Hematopoietic multipotent progenitor cell treated with erythropoietin and hydrocortisone succinate and interleukin-3 and kit ligand, for 15 days (in vitro differentiated cells): ENCODE measurements at regions not wholly inside any gene's neighbourhood (a gene's known extent, or its start where the extent isn't known, plus 50 kb on each side); places are given as distances from the start of the nearest gene placed in this dataset.

Source experiments
- DNase-seq: peaks from one replicate; pipeline ENCODE4 v3.0.0-alpha.2; 2015; ENCODE audit warnings: low spot score

DNA sequence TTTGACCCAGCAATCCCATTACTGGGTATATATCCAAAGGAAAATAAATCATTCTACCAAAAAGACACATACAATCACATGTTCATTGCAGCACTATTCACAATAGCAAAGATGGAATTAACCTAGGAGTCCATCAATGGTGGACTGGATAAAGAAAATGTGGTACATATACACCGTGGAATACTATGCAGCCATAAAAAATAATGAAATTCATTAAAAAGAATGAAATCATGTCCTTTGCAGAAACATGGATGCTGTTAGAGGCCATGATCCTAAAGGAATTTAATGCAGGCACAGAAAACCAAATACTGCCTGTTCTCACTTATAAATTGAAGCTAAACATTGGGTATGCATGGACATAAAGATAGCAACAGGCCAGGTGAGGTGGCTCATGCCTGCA, 61.9 kb upstream of the BMP6 start:
- DNase-seq, result no peak

DNA sequence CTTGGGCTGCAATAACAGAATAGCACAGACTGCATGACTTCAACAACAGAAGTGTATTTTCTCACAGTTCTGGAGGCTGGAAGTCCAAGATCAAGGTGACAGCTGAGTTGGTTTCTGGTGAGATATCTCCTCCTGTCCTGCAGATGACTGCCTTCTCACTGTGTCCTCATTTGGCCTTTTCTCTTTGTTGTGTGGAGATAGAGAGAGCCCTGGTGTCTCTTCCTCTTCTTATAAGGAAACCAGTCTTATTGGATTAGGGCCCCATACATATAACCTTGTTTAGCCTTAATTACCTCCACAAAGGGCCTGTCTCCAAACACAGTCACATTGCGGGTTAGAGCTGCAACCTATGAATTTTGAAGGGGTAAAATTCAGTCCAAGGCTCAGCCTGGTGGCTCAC, 57.0 kb upstream of the BMP6 start:
- no peak for DNase-seq

DNA sequence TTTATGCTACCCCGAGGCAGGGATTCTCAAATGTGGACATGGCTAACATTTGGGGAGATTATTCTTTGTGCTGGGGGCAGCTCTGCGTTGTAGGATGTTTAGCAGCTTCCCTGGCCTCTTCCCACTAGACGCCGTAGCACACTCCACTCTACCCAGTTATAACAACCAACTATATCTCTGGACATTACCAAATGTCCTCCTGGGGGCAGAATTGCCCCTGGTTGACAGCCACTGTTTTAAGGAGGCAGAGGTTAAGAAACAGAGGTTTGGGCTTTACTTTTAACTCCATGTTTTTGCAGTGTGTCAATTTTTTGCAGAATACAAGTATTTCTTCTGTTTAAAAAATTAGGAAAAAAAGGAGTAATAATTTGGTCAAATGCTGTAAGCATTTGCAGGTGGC, 56.2 kb upstream of the BMP6 start:
- no peak for DNase-seq

DNA sequence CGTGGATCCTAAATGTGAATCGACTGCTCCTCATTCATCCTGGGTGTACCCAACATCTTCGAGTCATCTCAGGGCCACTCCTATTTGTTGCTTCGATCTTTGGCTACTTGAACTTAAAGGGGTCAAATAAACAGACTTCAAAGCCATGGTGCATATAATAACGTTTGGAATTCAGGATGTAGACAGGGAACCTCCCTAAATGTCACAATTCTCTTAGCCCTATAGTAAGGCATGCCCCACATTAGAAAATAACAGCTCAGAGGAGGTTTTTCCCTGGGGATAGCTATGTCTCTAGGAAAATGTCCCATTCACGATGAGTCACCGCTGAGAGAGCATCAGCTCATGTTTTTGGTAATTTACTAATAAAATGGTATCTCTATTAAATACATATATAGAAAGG, 54.8 kb upstream of the BMP6 start:
- no peak for DNase-seq

DNA sequence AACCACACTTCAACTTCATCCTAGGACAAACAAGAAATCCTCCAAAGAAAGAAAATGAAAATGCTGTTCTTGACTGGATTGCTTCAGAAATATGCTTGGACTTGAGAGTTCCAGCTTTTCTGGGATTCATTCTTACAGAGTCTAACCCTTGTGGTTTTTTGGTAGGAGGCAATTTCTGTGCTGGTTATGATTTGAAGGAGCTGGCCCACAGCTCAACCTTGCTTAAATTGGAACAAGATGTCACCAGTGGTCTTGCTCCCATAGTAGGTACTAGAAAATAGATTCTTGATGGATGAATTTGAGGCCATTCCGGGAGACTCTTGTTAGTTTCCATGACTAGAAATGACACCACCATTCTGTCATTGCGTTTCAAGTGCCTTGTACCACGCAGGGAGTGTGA, 54.3 kb upstream of the BMP6 start:
- no peak for DNase-seq

DNA sequence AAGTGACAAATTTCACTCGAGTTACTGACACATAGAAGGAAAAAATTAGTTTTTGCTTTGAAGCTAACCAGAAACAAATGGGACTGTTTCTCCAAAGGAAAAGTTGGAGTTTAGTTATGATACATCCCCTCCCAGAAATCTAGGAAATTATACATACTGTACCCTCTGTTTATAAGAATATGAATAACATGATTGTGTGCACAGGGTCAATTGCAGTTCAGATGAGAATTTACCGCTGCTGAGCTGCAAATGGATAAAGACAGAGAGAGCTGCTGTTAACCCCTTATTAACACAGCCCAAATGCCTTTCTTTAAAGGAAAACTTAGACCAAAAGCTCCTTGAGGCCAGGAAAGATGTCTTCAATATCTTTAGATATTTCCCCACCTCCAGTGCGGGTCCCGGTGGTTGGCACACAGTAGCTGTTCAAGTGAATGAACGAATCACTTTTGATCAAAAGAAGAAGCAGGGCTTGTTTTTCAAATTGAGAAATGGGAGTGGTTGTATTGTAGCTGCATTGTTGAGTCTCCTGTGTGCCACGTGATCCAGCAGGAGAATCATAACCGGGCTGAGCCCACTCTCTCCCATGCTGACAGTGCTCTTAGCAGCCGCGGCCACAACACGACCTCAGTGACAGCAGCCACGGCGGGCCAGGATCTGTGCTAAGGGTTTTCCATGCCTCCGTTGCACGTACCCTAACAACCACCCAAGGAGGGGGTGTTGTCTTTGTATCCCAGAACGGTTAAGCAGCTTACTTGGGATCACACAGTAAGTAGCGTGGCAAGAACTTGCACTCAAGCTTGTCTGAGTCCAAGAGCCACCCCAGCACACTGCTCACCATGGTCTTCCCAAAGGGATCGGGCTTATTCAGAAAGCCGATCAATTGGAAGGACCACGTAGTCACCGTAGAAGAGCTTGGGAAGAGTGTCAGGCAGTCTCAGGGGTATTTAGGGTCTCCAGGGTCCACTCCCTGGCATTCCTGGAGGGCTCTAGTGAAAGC, 53.5 kb upstream of the BMP6 start:
- no peak for DNase-seq

DNA sequence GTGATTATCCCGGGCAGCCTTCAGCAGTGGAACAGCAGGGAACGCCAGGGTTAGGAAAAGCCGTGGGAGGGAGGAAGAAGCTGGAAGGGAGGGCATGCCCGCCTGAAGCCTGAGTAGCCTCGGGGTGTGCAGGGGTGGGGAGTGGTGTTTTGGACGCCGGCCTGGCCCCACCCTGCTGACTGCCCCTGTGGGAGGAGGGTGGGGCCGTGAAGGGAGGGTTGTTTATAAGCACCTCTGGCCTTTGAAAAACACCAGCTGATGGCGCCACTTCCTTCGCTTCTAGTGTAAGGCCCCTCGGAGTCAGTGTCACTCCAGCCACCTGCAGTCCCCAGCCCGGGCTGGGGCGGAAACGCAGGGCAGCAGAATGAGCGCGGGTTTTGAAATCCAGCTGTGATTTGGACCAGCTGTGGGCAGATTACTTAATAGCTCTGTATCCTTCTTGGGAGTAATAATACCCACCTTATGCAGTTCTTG, 52.8 kb upstream of the BMP6 start:
- peak; percentile 63 for DNase-seq

DNA sequence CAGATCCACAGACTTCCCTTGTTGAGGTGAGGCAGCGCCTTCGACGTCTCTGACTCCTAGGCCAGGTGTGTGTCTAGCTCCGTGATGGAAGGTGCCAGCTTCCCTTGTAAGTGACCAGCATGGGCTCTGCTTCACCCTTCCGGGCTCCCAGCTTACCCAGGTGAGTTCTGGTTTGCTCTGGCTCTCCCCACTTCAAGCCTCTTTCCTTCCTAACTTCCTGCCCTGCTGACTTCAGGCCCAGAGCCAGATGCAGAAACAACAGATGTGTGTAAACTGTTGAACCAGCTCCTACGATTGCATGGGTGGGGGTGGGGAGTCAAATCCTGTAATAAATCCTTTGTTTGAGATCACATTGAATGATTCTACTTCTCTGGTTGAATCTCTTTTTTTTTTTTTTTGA, 51.6 kb upstream of the BMP6 start:
- no peak for DNase-seq

DNA sequence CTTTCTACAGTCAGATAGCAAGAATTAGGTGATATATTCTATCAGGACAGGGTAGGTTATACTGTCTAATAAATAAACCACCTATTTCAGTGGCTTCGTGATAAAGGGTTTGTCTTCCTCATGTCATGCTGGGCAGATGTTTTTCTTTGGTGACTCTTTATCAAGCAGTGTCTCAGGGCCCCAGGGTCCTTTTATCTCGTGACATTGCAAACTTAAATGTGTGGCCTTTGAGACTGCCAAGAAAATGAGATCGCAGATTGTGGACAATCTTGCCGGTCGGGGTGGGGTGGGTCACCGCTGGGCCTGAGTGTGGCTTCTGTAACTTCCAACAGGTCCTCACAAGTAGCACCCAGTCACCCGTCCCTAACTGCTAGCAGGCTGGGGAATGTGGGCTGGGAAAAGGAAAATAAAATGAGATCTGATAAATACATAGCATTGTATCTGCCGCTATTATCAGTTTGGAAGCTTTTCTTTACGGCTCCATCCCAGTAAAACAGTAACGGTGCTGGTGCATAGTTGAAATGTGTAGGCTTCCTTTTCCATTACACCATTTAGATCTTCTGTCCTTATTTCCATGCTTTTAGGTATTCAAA, 50.5 kb upstream of the BMP6 start:
- DNase-seq, result peak; percentile 40
